ENCODE measurements at regions not wholly inside any gene's neighbourhood (a gene's known extent, or its start where the extent isn't known, plus 50 kb on each side); places are given as distances from the start of the nearest gene placed in this dataset.

GRCh38 chr22:48892578-48893287 is 934.9 kb downstream of the BRD1 start:
- no peak for DNase-seq (ENCODE audit: low read depth)

- no peak for DNase-seq (ENCODE audit: low read depth)
These were observed 935.7 kb downstream of the BRD1 start for GRCh38 chr22:48891688-48892577.

GRCh38 chr22:48890693-48891554 is 936.7 kb downstream of the BRD1 start:
- DNase-seq (ENCODE audit: low read depth), result no peak

- DNase-seq (ENCODE audit: low read depth), result no peak
These were observed 937.6 kb downstream of the BRD1 start for GRCh38 chr22:48889887-48890692.

GRCh38 chr22:48889209-48889830 is 938.4 kb downstream of the BRD1 start:
- no peak for DNase-seq (ENCODE audit: low read depth)

- no peak for DNase-seq (ENCODE audit: low read depth)
These were observed 939.0 kb downstream of the BRD1 start for GRCh38 chr22:48888466-48889208.

GRCh38 chr22:48887394-48888332 is 940.0 kb downstream of the BRD1 start:
- DNase-seq (ENCODE audit: low read depth), result no peak

- no peak for DNase-seq (ENCODE audit: low read depth)
These were observed 940.9 kb downstream of the BRD1 start for GRCh38 chr22:48886604-48887393.

- no peak for DNase-seq (ENCODE audit: low read depth)
These were observed 941.8 kb downstream of the BRD1 start for GRCh38 chr22:48885919-48886305.

- DNase-seq (ENCODE audit: low read depth), result no peak
These were observed 942.3 kb downstream of the BRD1 start for GRCh38 chr22:48885271-48885918.

GRCh38 chr22:48884786-48885185 is 942.9 kb downstream of the BRD1 start:
- DNase-seq (ENCODE audit: low read depth), result no peak

GRCh38 chr22:48884324-48884723 is 943.3 kb downstream of the BRD1 start:
- no peak for DNase-seq (ENCODE audit: low read depth)

- DNase-seq (ENCODE audit: low read depth), result no peak
These were observed 944.3 kb downstream of the BRD1 start for GRCh38 chr22:48883211-48883960.

- no peak for DNase-seq (ENCODE audit: low read depth)
These were observed 945.0 kb downstream of the BRD1 start for GRCh38 chr22:48882636-48883200.

GRCh38 chr22:48881326-48881980 is 946.2 kb downstream of the BRD1 start:
- DNase-seq (ENCODE audit: low read depth), result no peak

- DNase-seq (ENCODE audit: low read depth), result no peak
These were observed 946.9 kb downstream of the BRD1 start for GRCh38 chr22:48880749-48881148.

All from stimulated activated CD8-positive, alpha-beta memory T cell treated with anti-CD3 and anti-CD28 coated beads, Interleukin-12 subunit alpha, Interleukin-12 subunit beta, amount 100 ng/mL, for 4 hours (primary cell).